ENCODE measurements at regions not wholly inside any gene's neighbourhood (a gene's known extent, or its start where the extent isn't known, plus 50 kb on each side); places are given as distances from the start of the nearest gene placed in this dataset.

DNA sequence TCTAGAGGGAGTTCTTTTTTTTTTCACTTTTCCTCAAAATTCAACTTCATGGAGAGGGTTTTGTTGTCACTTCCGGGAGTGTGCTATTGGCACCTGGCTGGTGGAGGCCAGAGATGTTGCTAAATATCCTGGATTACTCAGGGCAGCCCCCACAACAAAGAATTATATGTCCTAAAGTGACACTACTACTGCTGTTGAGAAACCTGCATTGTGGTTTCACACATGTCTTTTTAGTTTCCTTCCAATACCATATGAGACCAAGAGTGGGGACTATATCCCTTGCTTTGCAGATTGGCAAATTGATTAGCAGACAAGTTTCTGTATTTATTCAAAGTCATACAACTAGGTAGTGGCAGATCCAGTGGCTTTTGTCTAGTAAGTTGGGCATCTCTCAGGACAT lies 826.8 kb downstream of the TRIB2 start:
- TF ChIP-seq, protein P1, sequence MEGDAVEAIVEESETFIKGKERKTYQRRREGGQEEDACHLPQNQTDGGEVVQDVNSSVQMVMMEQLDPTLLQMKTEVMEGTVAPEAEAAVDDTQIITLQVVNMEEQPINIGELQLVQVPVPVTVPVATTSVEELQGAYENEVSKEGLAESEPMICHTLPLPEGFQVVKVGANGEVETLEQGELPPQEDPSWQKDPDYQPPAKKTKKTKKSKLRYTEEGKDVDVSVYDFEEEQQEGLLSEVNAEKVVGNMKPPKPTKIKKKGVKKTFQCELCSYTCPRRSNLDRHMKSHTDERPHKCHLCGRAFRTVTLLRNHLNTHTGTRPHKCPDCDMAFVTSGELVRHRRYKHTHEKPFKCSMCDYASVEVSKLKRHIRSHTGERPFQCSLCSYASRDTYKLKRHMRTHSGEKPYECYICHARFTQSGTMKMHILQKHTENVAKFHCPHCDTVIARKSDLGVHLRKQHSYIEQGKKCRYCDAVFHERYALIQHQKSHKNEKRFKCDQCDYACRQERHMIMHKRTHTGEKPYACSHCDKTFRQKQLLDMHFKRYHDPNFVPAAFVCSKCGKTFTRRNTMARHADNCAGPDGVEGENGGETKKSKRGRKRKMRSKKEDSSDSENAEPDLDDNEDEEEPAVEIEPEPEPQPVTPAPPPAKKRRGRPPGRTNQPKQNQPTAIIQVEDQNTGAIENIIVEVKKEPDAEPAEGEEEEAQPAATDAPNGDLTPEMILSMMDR (IDR thresholded peaks at IDR 0.05), result no peak
- no peak for TF ChIP-seq EZH2 (IDR thresholded peaks at IDR 0.05; ENCODE audit: borderline replicate concordance, insufficient read depth, low read depth, low read length, poor library complexity, severe bottlenecking)
- Histone ChIP-seq H4K20me1 (ENCODE audit: control insufficient read depth, insufficient read depth, low read length, poor library complexity, severe bottlenecking) (no peaks in the 10 kb centered on the region), H3K36me3 (replicated peaks in 1 of 2; ENCODE audit: control extremely low read depth in 1 of 2, control insufficient read depth in 1 of 2, extremely low read depth in 1 of 2, insufficient read depth in 2 of 2, low read length in 1 of 2) (no peaks in the 10 kb centered on the region), H3K9me3 (ENCODE audit: control extremely low read depth in 1 of 3, control insufficient read depth in 2 of 3, insufficient read depth in 1 of 3, low read length in 2 of 3) (no peaks in the 10 kb centered on the region), H3K4me3 (ENCODE audit: control extremely low read depth in 1 of 5, extremely low read depth in 1 of 5, insufficient read depth in 1 of 5, low read depth in 2 of 5, low read length in 4 of 5) (no peak overlapping the region), H3K79me2 (ENCODE audit: control insufficient read depth, insufficient read depth, low read length) (no peaks in the 10 kb centered on the region), H3K9ac (ENCODE audit: low read length) (no peak overlapping the region), H3K27ac (ENCODE audit: low read length in 2 of 2) (no peak overlapping the region), H2AFZ (ENCODE audit: insufficient read depth, low read depth, low read length, poor library complexity, severe bottlenecking) (no peak overlapping the region), H3K27me3 (replicated peaks in 1 of 4; ENCODE audit: control extremely low read depth in 1 of 4, control insufficient read depth in 3 of 4, insufficient read depth in 4 of 4, low read length in 3 of 4) (no peaks in the 10 kb centered on the region), H3K4me2 (replicated peaks; ENCODE audit: low read depth, low read length, poor library complexity, severe bottlenecking) (no peak overlapping the region), H3K4me1 (ENCODE audit: control insufficient read depth in 2 of 2, insufficient read depth in 2 of 2, low read length in 2 of 2) (no peaks in the 10 kb centered on the region)
- intact Hi-C loops (cut with micrococcal nuclease), result no loop called here
- Mint-ChIP-seq H3K4me1 (no peaks in the 10 kb centered on the region), H3K27me3 (no peaks in the 10 kb centered on the region), H3K9me3 (ENCODE audit: insufficient read depth) (peaks cover 2% of the 10 kb centered on the region), H3K4me3 (no peak overlapping the region), H3K27ac (no peak overlapping the region)
- WGBS (ENCODE audit: insufficient coverage), result no CpG with 5 or more reads among the region's 1 CpG
- ChIA-PET POLR2A (no interaction called here), CTCF (no interaction called here)
- ATAC-seq (ENCODE audit: low read depth), result no peak
- DNase-seq, result no peak

DNA sequence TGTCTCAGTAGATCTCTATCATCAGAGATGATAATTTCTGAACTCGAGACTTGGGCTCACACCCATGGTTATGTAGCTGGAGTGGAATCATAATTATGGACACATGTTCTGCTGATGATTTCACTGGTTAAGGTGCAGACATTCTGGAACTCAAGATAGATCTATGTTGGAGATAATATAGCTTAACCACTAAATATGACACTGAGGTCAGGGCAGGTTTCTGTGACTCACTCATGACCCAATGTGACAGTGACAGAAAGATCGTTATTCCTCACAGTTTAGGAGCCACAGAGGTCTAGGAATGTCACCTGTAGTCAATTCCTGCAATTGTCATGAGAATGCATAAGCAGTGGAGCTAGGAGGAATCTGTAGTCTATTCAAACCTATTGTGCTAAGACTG lies 828.6 kb downstream of the TRIB2 start:
- Histone ChIP-seq H3K27me3 (replicated peaks in 1 of 4; ENCODE audit: control extremely low read depth in 1 of 4, control insufficient read depth in 3 of 4, insufficient read depth in 4 of 4, low read length in 3 of 4) (no peaks in the 10 kb centered on the region), H3K4me2 (replicated peaks; ENCODE audit: low read depth, low read length, poor library complexity, severe bottlenecking) (no peak overlapping the region), H3K79me2 (ENCODE audit: control insufficient read depth, insufficient read depth, low read length) (no peaks in the 10 kb centered on the region), H3K36me3 (replicated peaks in 1 of 2; ENCODE audit: control extremely low read depth in 1 of 2, control insufficient read depth in 1 of 2, extremely low read depth in 1 of 2, insufficient read depth in 2 of 2, low read length in 1 of 2) (no peaks in the 10 kb centered on the region), H3K4me3 (ENCODE audit: control extremely low read depth in 1 of 5, extremely low read depth in 1 of 5, insufficient read depth in 1 of 5, low read depth in 2 of 5, low read length in 4 of 5) (no peak overlapping the region), H3K9ac (ENCODE audit: low read length) (no peak overlapping the region), H3K4me1 (ENCODE audit: control insufficient read depth in 2 of 2, insufficient read depth in 2 of 2, low read length in 2 of 2) (no peaks in the 10 kb centered on the region), H3K9me3 (ENCODE audit: control extremely low read depth in 1 of 3, control insufficient read depth in 2 of 3, insufficient read depth in 1 of 3, low read length in 2 of 3) (no peaks in the 10 kb centered on the region), H2AFZ (ENCODE audit: insufficient read depth, low read depth, low read length, poor library complexity, severe bottlenecking) (no peak overlapping the region), H4K20me1 (ENCODE audit: control insufficient read depth, insufficient read depth, low read length, poor library complexity, severe bottlenecking) (no peaks in the 10 kb centered on the region), H3K27ac (ENCODE audit: low read length in 2 of 2) (no peak overlapping the region)
- ChIA-PET POLR2A (no interaction called here), CTCF (no interaction called here)
- intact Hi-C loops (cut with micrococcal nuclease), result no loop called here
- Mint-ChIP-seq H3K27me3 (no peaks in the 10 kb centered on the region), H3K4me1 (no peaks in the 10 kb centered on the region), H3K9me3 (ENCODE audit: insufficient read depth) (peaks cover 2% of the 10 kb centered on the region), H3K4me3 (no peak overlapping the region), H3K27ac (no peak overlapping the region)
- ATAC-seq (ENCODE audit: low read depth) (no peak), DNase-seq (no peak)
- 67% methylated on average over 1 of the region's 2 CpGs for WGBS (ENCODE audit: insufficient coverage)
- TF ChIP-seq EZH2 (IDR thresholded peaks at IDR 0.05; ENCODE audit: borderline replicate concordance, insufficient read depth, low read depth, low read length, poor library complexity, severe bottlenecking), result no peak
- TF ChIP-seq, protein P1 (IDR thresholded peaks at IDR 0.05), result no peak

Data from B cell (primary cell).